ENCODE measurements at regions not wholly inside any gene's neighbourhood (a gene's known extent, or its start where the extent isn't known, plus 50 kb on each side); places are given as distances from the start of the nearest gene placed in this dataset.

- Mint-ChIP-seq H3K27ac (ENCODE audit: unreplicated experiment) (no peak overlapping the region), H3K4me1 (ENCODE audit: low read depth, unreplicated experiment) (peaks cover 25% of the 10 kb centered on the region), H3K27me3 (ENCODE audit: low read depth, unreplicated experiment) (peaks cover 3% of the 10 kb centered on the region), H3K9me3 (ENCODE audit: unreplicated experiment) (no peaks in the 10 kb centered on the region), H3K36me3 (ENCODE audit: low read depth, unreplicated experiment) (no peaks in the 10 kb centered on the region), H3K4me3 (ENCODE audit: unreplicated experiment) (no peak overlapping the region)
- no peak overlapping the region for H3K9ac ChIP-seq (ENCODE audit: low read length)
- H3K4me3 ChIP-seq (ENCODE audit: insufficient read depth, low read depth, low read length), result no peak overlapping the region
- H3K4me1 ChIP-seq (ENCODE audit: insufficient read depth, low read length), result peaks cover 29% of the 10 kb centered on the region
- H4K20me1 ChIP-seq (ENCODE audit: insufficient read depth, low read length), result no peaks in the 10 kb centered on the region
- H3K27me3 ChIP-seq (ENCODE audit: insufficient read depth, low read length), result no peaks in the 10 kb centered on the region
- H3K79me2 ChIP-seq (ENCODE audit: insufficient read depth, low read length), result no peaks in the 10 kb centered on the region
- TF ChIP-seq CTCF (IDR thresholded peaks at IDR 0.05; ENCODE audit: insufficient read depth, low read depth, low read length), result no peak
- no peak for TF ChIP-seq EZH2 (IDR thresholded peaks at IDR 0.05; ENCODE audit: insufficient read depth, low read length)
- H3K9me3 ChIP-seq (ENCODE audit: insufficient read depth, low read depth, low read length), result no peaks in the 10 kb centered on the region
- no peak for FAIRE-seq
- peak overlapping the region; percentile 44 for H3K4me2 ChIP-seq (ENCODE audit: low read length)
- no peak overlapping the region for H3K27ac ChIP-seq (ENCODE audit: low read depth, low read length)
- peak; percentile 26 for DNase-seq (ENCODE audit: low read depth)
- H3K36me3 ChIP-seq (ENCODE audit: insufficient read depth, low read length), result no peaks in the 10 kb centered on the region
- peak overlapping the region; percentile 25 for H2AFZ ChIP-seq (ENCODE audit: low read depth, low read length)
Observed at GRCh38 chr7:25032774-25033743, 53.1 kb upstream of the OSBPL3 start.

GRCh38 chr7:25031432-25031831 is 51.5 kb upstream of the OSBPL3 start:
- H3K36me3 ChIP-seq (ENCODE audit: insufficient read depth, low read length), result no peaks in the 10 kb centered on the region
- Mint-ChIP-seq H3K36me3 (ENCODE audit: low read depth, unreplicated experiment) (no peaks in the 10 kb centered on the region), H3K27ac (ENCODE audit: unreplicated experiment) (no peak overlapping the region), H3K27me3 (ENCODE audit: low read depth, unreplicated experiment) (no peaks in the 10 kb centered on the region), H3K4me3 (ENCODE audit: unreplicated experiment) (no peak overlapping the region), H3K4me1 (ENCODE audit: low read depth, unreplicated experiment) (peaks cover 25% of the 10 kb centered on the region), H3K9me3 (ENCODE audit: unreplicated experiment) (no peaks in the 10 kb centered on the region)
- H2AFZ ChIP-seq (ENCODE audit: low read depth, low read length), result no peak overlapping the region
- H3K9ac ChIP-seq (ENCODE audit: low read length), result no peak overlapping the region
- H3K27me3 ChIP-seq (ENCODE audit: insufficient read depth, low read length), result no peaks in the 10 kb centered on the region
- H4K20me1 ChIP-seq (ENCODE audit: insufficient read depth, low read length), result no peaks in the 10 kb centered on the region
- no peaks in the 10 kb centered on the region for H3K9me3 ChIP-seq (ENCODE audit: insufficient read depth, low read depth, low read length)
- FAIRE-seq, result no peak
- H3K4me1 ChIP-seq (ENCODE audit: insufficient read depth, low read length), result peaks cover 32% of the 10 kb centered on the region
- H3K27ac ChIP-seq (ENCODE audit: low read depth, low read length), result no peak overlapping the region
- H3K4me3 ChIP-seq (ENCODE audit: insufficient read depth, low read depth, low read length), result no peak overlapping the region
- H3K79me2 ChIP-seq (ENCODE audit: insufficient read depth, low read length), result no peaks in the 10 kb centered on the region
- DNase-seq (ENCODE audit: low read depth), result no peak
- no peak overlapping the region for H3K4me2 ChIP-seq (ENCODE audit: low read length)
- TF ChIP-seq EZH2 (IDR thresholded peaks at IDR 0.05; ENCODE audit: insufficient read depth, low read length) (no peak), CTCF (IDR thresholded peaks at IDR 0.05; ENCODE audit: insufficient read depth, low read depth, low read length) (no peak)

GRCh38 chr7:25031007-25031406 is 51.0 kb upstream of the OSBPL3 start:
- no peak for TF ChIP-seq EZH2 (IDR thresholded peaks at IDR 0.05; ENCODE audit: insufficient read depth, low read length)
- no peak for TF ChIP-seq CTCF (IDR thresholded peaks at IDR 0.05; ENCODE audit: insufficient read depth, low read depth, low read length)
- H4K20me1 ChIP-seq (ENCODE audit: insufficient read depth, low read length), result no peaks in the 10 kb centered on the region
- DNase-seq (ENCODE audit: low read depth) (no peak), FAIRE-seq (no peak)
- no peak overlapping the region for H3K9ac ChIP-seq (ENCODE audit: low read length)
- Mint-ChIP-seq H3K36me3 (ENCODE audit: low read depth, unreplicated experiment) (no peaks in the 10 kb centered on the region), H3K27me3 (ENCODE audit: low read depth, unreplicated experiment) (no peaks in the 10 kb centered on the region), H3K9me3 (ENCODE audit: unreplicated experiment) (no peaks in the 10 kb centered on the region), H3K27ac (ENCODE audit: unreplicated experiment) (no peak overlapping the region), H3K4me1 (ENCODE audit: low read depth, unreplicated experiment) (peaks cover 26% of the 10 kb centered on the region), H3K4me3 (ENCODE audit: unreplicated experiment) (no peak overlapping the region)
- no peak overlapping the region for H3K4me2 ChIP-seq (ENCODE audit: low read length)
- no peaks in the 10 kb centered on the region for H3K27me3 ChIP-seq (ENCODE audit: insufficient read depth, low read length)
- H3K27ac ChIP-seq (ENCODE audit: low read depth, low read length), result no peak overlapping the region
- H2AFZ ChIP-seq (ENCODE audit: low read depth, low read length), result no peak overlapping the region
- H3K79me2 ChIP-seq (ENCODE audit: insufficient read depth, low read length), result no peaks in the 10 kb centered on the region
- H3K4me3 ChIP-seq (ENCODE audit: insufficient read depth, low read depth, low read length), result no peak overlapping the region
- no peaks in the 10 kb centered on the region for H3K36me3 ChIP-seq (ENCODE audit: insufficient read depth, low read length)
- no peaks in the 10 kb centered on the region for H3K9me3 ChIP-seq (ENCODE audit: insufficient read depth, low read depth, low read length)
- H3K4me1 ChIP-seq (ENCODE audit: insufficient read depth, low read length), result peaks cover 36% of the 10 kb centered on the region
